Activated naive CD8-positive, alpha-beta T cell treated with anti-CD3 and anti-CD28 coated beads, Interleukin-2, amount 50 U/mL, for 24 hours (primary cell): ENCODE measurements at regions not wholly inside any gene's neighbourhood (a gene's known extent, or its start where the extent isn't known, plus 50 kb on each side); places are given as distances from the start of the nearest gene placed in this dataset.
"Not testable (repeated sequence)": the region's sequence is repeated elsewhere in the genome, so short reads cannot be mapped to it uniquely, and the experiment has no call there.

Experiments used
- ATAC-seq: fragments of 150-1000 bp; cut with Tn5 transposase; one replicate; pipeline ENCODE4 v1.10.0; 2021
- DNase-seq: peaks from one replicate; pipeline ENCODE4 v3.0.0; 2021
- H3K27ac Mint-ChIP-seq: one replicate; pipeline ENCODE4 v1.8.0; 2021; ENCODE audit warnings: mild to moderate bottlenecking, mixed read lengths
- H3K27me3 Mint-ChIP-seq: one replicate; pipeline ENCODE4 v1.8.0; 2021; ENCODE audit warnings: mixed read lengths
- H3K36me3 Mint-ChIP-seq: one replicate; pipeline ENCODE4 v1.8.0; 2021; ENCODE audit warnings: low read depth, mixed read lengths
- H3K4me1 Mint-ChIP-seq: one replicate; pipeline ENCODE4 v1.8.0; 2021; ENCODE audit warnings: mixed read lengths
- H3K4me3 Mint-ChIP-seq: one replicate; pipeline ENCODE4 v1.8.0; 2021; ENCODE audit warnings: mild to moderate bottlenecking, moderate library complexity, mixed read lengths
- H3K9me3 Mint-ChIP-seq: one replicate; pipeline ENCODE4 v1.8.0; 2021; ENCODE audit warnings: mixed read lengths

DNA sequence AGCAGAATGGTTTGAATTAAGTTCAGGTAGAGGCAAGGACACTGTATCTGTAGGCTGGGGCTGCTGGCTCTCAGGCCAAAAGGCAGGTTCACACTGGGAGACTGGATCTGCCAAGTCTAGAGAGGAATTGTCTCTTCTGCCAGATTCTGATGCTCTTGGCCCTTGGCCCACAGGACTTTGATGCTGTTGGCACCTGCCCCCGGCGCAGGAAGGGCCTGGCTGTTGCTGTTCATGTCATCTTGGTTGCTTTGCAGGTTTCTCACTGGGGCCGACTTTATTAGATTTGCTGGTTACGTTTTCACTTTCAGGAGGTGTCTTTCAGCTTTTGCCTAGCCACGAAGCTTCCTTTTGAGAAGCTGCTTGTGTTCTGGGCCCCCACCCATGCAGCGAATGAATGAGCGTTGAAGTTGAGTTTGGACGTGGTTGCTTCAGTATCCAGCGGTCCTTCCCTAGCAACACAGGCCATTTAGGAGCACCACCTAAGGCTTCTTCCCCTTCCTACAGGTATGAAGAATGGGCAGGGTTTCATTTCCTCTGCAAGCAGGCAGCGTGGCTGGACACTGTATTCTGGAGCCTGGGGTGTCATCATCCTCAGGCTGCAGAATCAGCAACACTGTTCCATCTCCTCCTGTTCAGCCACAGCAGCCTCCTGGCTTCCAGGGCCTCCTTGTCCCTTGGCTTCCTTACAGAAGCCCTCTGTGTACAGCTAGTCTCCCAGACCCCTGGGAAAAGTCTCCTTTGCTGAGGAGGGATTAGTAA, 65.6 kb upstream of the PRR23C start:
- no peaks in the 10 kb centered on the region for H3K36me3 Mint-ChIP-seq
- H3K27me3 Mint-ChIP-seq, result peaks cover 17% of the 10 kb centered on the region
- H3K4me3 Mint-ChIP-seq, result no peak overlapping the region
- ATAC-seq (no peak), DNase-seq (no peak)
- H3K4me1 Mint-ChIP-seq, result peaks cover 4% of the 10 kb centered on the region
- no peaks in the 10 kb centered on the region for H3K9me3 Mint-ChIP-seq
- no peak overlapping the region for H3K27ac Mint-ChIP-seq

DNA sequence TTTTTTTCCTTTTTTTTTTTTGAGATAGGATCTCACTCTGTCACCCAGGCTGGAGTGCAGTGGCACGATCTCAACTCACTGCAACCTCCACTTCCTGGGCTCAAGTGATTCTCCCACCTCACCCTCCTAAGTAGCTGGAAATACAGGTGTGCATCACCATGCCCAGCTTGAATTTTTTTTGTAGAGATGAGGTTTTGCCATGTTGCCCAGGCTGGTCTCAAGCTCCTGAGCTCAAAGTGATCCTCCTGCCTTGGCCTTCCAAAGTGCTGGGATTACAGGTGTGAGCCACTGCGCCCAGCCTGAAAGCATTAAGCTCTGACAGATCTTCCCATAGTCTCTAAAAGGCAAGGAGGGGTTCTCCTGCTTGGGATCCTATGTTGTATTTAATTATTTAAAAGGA, 66.2 kb upstream of the PRR23C start:
- H3K36me3 Mint-ChIP-seq, H3K4me3 Mint-ChIP-seq, DNase-seq, H3K27ac Mint-ChIP-seq, H3K4me1 Mint-ChIP-seq, ATAC-seq, H3K9me3 Mint-ChIP-seq: not testable (repeated sequence)
- H3K27me3 Mint-ChIP-seq, result peaks cover 13% of the 10 kb centered on the region

GRCh38 chr3:139111392-139112229, 66.9 kb upstream of the PRR23C start:
- Mint-ChIP-seq H3K4me1 (peaks cover 4% of the 10 kb centered on the region), H3K36me3 (no peaks in the 10 kb centered on the region), H3K27ac (no peak overlapping the region), H3K27me3 (peaks cover 12% of the 10 kb centered on the region), H3K4me3 (no peak overlapping the region), H3K9me3 (no peaks in the 10 kb centered on the region)
- peak; percentile 73 for DNase-seq
- peak; percentile 49 for ATAC-seq

DNA sequence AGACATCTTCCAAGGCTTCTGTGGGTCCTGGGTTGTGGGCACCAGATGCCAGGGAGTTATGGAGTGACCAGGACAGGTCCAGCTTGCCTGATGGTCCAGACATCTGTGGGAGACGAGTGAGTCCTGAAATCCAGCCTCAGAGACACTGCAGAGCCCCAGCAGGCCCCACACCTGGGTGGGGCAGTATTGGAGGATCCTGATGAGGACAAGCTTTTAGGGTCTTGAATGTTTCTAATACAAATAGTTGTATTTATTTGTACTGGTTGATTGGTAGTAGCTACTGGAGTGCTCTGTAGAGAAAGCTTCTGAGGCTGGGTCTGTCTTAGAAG, 67.5 kb upstream of the PRR23C start:
- ATAC-seq, result no peak
- no peak overlapping the region for H3K4me3 Mint-ChIP-seq
- H3K4me1 Mint-ChIP-seq, result peaks cover 4% of the 10 kb centered on the region

DNA sequence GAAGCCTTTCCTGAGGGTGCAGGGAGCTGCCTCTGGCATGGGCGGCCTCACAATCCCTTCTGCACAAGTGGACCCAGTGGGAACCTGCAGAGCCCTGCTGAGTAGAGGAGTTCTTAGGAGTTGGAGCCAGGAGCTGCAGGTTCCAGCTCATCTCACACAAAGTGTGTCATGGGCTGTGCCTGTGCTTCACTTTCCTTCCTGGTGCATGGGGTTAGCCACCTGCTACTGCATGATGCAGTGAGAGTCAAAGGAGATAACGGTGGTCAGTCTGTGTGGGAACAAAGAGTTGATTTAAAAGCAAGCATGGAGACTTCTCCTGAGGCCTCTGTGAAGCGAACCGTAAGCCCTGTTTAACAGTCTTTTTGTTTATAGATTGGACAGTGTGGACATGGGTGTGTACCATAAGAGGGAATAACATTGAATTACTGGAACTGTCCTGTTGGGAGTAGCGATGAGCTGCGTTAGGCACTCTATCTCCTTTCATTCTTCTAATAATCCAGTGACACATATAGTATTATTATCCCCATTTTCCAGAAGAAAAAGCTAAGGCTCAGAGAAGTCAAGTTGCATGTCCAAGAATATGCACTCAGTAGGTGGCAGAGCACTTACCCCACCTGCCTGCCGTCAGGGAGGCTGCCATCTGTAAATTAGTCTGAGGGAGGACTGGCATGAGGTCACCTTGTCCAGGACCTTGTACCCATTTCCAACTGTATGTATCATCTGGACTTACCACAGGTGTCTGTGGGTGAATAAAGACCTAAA, 68.7 kb upstream of the PRR23C start:
- H3K27ac Mint-ChIP-seq, result no peak overlapping the region
- no peaks in the 10 kb centered on the region for H3K36me3 Mint-ChIP-seq
- no peak overlapping the region for H3K4me3 Mint-ChIP-seq
- DNase-seq, result no peak
- H3K27me3 Mint-ChIP-seq, result peaks cover 12% of the 10 kb centered on the region
- peaks cover 4% of the 10 kb centered on the region for H3K4me1 Mint-ChIP-seq
- no peaks in the 10 kb centered on the region for H3K9me3 Mint-ChIP-seq
- peak; percentile 39 for ATAC-seq

More for the DNA sequence above, 67.5 kb upstream of the PRR23C start:
- no peak for DNase-seq
- H3K27ac Mint-ChIP-seq, result no peak overlapping the region
- H3K27me3 Mint-ChIP-seq, result peaks cover 12% of the 10 kb centered on the region
- H3K9me3 Mint-ChIP-seq, result no peaks in the 10 kb centered on the region
- no peaks in the 10 kb centered on the region for H3K36me3 Mint-ChIP-seq

DNA sequence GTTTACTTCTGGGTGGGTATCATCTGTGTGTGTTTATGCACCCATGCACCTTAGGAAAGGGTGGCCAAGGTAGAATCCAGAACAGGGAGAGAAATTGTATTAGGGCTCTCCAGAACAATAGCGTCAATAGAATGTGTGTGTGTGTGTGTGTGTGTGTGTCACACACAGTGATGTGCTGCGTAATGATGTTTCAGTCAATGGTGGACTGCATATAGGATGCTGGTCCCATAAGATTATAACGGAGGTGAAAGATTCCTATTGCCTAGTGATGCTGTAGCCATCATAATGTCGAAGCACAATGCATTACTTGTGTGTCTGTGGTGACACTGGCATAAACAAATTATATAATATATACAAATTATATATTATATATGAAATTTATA, 69.3 kb upstream of the PRR23C start:
- ATAC-seq (peak; percentile 29), DNase-seq (no peak)
- Mint-ChIP-seq H3K4me1 (peaks cover 4% of the 10 kb centered on the region), H3K36me3 (no peaks in the 10 kb centered on the region), H3K27ac (no peak overlapping the region), H3K27me3 (peaks cover 12% of the 10 kb centered on the region), H3K4me3 (no peak overlapping the region), H3K9me3 (no peaks in the 10 kb centered on the region)

GRCh38 chr3:139116631-139117030, 71.9 kb upstream of the PRR23C start:
- not testable (repeated sequence) for H3K27ac Mint-ChIP-seq

GRCh38 chr3:139117136-139117675, 72.5 kb upstream of the PRR23C start:
- H3K9me3 Mint-ChIP-seq, result no peaks in the 10 kb centered on the region
- H3K36me3 Mint-ChIP-seq, result no peaks in the 10 kb centered on the region
- no peak for DNase-seq
- H3K4me1 Mint-ChIP-seq, result no peaks in the 10 kb centered on the region
- H3K27me3 Mint-ChIP-seq, result no peaks in the 10 kb centered on the region
- no peak overlapping the region for H3K27ac Mint-ChIP-seq
- H3K4me3 Mint-ChIP-seq, result no peak overlapping the region
- ATAC-seq, result no peak

More at GRCh38 chr3:139116631-139117030, 71.9 kb upstream of the PRR23C start:
- H3K4me1 Mint-ChIP-seq, H3K27me3 Mint-ChIP-seq, DNase-seq, H3K9me3 Mint-ChIP-seq, H3K36me3 Mint-ChIP-seq, H3K4me3 Mint-ChIP-seq, ATAC-seq: not testable (repeated sequence)

- DNase-seq (no peak), ATAC-seq (no peak)
- Mint-ChIP-seq H3K36me3 (no peaks in the 10 kb centered on the region), H3K4me1 (no peaks in the 10 kb centered on the region), H3K27ac (no peak overlapping the region), H3K4me3 (no peak overlapping the region), H3K27me3 (no peaks in the 10 kb centered on the region), H3K9me3 (no peaks in the 10 kb centered on the region)
Observed at GRCh38 chr3:139117883-139118760, 73.4 kb upstream of the PRR23C start.

DNA sequence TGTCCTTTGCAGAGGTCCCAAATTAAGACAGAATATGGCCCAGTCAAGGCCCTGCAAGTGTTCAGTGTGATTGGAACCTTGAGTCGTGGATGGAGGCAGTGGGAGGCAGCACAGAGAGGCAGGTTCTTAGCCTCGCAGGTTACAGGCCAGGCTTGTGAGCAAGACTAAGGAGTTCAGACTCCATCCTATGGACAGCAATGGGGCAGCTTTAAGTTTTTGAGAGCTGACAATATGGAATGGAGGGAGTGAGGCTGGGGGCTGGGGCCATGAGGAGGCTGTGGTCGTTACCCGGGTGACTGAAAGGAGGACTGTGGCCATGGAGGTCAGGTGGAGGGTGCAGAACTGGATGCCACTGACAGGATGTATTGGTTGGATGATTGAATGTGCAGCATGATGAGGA, 74.1 kb upstream of the PRR23C start:
- no peaks in the 10 kb centered on the region for H3K9me3 Mint-ChIP-seq
- ATAC-seq, result no peak
- H3K27me3 Mint-ChIP-seq, result no peaks in the 10 kb centered on the region

GRCh38 chr3:139119331-139120025, 74.8 kb upstream of the PRR23C start:
- H3K36me3 Mint-ChIP-seq, result no peaks in the 10 kb centered on the region
- H3K27ac Mint-ChIP-seq, result no peak overlapping the region
- H3K4me1 Mint-ChIP-seq, result no peaks in the 10 kb centered on the region
- ATAC-seq, result no peak
- no peaks in the 10 kb centered on the region for H3K9me3 Mint-ChIP-seq
- no peak overlapping the region for H3K4me3 Mint-ChIP-seq
- no peak for DNase-seq
- no peaks in the 10 kb centered on the region for H3K27me3 Mint-ChIP-seq

More for the DNA sequence above, 74.1 kb upstream of the PRR23C start:
- no peaks in the 10 kb centered on the region for H3K36me3 Mint-ChIP-seq
- DNase-seq, result no peak
- H3K4me1 Mint-ChIP-seq, result no peaks in the 10 kb centered on the region
- no peak overlapping the region for H3K4me3 Mint-ChIP-seq
- no peak overlapping the region for H3K27ac Mint-ChIP-seq

DNA sequence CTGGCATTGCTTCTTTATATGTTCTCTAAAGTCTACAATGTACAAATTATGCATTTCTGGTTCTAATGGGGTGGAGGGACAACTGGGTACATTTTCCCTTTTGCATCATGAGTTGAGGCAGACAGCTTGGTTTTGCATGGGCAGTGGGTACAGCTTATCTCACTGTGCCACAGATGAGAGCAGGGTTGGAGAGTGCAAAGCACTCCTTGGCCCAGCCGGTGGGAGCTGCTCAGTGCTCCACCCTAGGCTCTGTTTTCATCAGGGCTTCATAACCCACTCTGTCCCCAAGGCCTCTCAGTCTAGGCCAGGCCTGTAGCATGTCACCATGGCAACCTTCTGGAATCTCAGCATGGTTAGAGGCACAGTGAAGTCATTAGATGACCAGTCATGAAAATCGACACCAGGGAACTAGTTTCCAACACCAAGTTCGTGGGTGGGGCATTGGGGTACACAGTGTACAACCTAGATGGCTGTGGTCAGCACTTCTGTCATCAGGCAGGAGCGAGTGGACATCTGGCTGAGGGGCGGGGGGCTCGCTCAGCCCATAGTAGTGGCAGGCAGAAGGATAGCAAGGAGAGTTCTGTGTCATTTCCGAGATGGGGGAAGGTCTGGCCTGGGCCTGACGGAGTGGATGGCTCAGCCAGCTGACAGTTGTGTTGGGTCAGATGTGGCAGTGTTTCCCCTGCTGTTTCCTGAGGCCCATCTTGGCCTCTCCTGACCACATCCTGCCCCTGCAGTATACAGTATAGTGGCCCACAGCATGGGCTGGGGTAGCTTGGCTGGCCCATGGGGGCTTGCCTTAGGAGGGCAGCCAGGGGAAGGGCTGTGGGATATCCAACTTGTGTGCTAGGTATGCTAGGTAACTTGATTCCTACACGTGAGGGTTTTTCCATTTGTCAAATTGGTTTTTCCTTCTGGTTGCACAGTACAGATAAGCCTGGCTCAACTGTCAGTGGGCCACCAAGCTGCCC, 75.7 kb upstream of the PRR23C start:
- H3K36me3 Mint-ChIP-seq, result no peaks in the 10 kb centered on the region
- DNase-seq (no peak), ATAC-seq (no peak)
- no peaks in the 10 kb centered on the region for H3K4me1 Mint-ChIP-seq
- H3K4me3 Mint-ChIP-seq, result no peak overlapping the region
- H3K27ac Mint-ChIP-seq, result no peak overlapping the region
- H3K27me3 Mint-ChIP-seq, result no peaks in the 10 kb centered on the region
- H3K9me3 Mint-ChIP-seq, result no peaks in the 10 kb centered on the region
